Stimulated activated naive CD8-positive, alpha-beta T cell treated with anti-CD3 and anti-CD28 coated beads, Interleukin-15, Interleukin-2, amounts not matched to agents 100 ng/mL and 50 ng/mL, for 24 hours (primary cell): ENCODE measurements at regions not wholly inside any gene's neighbourhood (a gene's known extent, or its start where the extent isn't known, plus 50 kb on each side); places are given as distances from the start of the nearest gene placed in this dataset.

Experiments
- H3K27ac Mint-ChIP-seq: one replicate; pipeline ENCODE4 v1.8.0; 2021; ENCODE audit warnings: mild to moderate bottlenecking, mixed read lengths
- H3K27me3 Mint-ChIP-seq: one replicate; pipeline ENCODE4 v1.8.0; 2021; ENCODE audit warnings: mixed read lengths
- H3K36me3 Mint-ChIP-seq: one replicate; pipeline ENCODE4 v1.8.0; 2021; ENCODE audit warnings: low read depth, mixed read lengths
- H3K4me1 Mint-ChIP-seq: one replicate; pipeline ENCODE4 v1.8.0; 2021; ENCODE audit warnings: low read depth, mixed read lengths
- H3K4me3 Mint-ChIP-seq: one replicate; pipeline ENCODE4 v1.8.0; 2021; ENCODE audit warnings: mild to moderate bottlenecking, mixed read lengths
- H3K9me3 Mint-ChIP-seq: one replicate; pipeline ENCODE4 v1.8.0; 2021; ENCODE audit warnings: mixed read lengths

GRCh38 chr5:176173647-176174046, 64.6 kb upstream of the SIMC1 start:
- Mint-ChIP-seq H3K27ac (no peak overlapping the region), H3K27me3 (peaks cover 26% of the 10 kb centered on the region), H3K4me1 (no peaks in the 10 kb centered on the region), H3K4me3 (no peak overlapping the region), H3K36me3 (no peaks in the 10 kb centered on the region), H3K9me3 (peaks cover 4% of the 10 kb centered on the region)

GRCh38 chr5:176174345-176175025, 63.7 kb upstream of the SIMC1 start:
- Mint-ChIP-seq H3K27me3 (peaks cover 29% of the 10 kb centered on the region), H3K4me1 (no peaks in the 10 kb centered on the region), H3K4me3 (no peak overlapping the region), H3K36me3 (no peaks in the 10 kb centered on the region), H3K27ac (no peak overlapping the region), H3K9me3 (peaks cover 6% of the 10 kb centered on the region)

GRCh38 chr5:176175101-176175852, 62.9 kb upstream of the SIMC1 start:
- Mint-ChIP-seq H3K4me1 (no peaks in the 10 kb centered on the region), H3K36me3 (no peaks in the 10 kb centered on the region), H3K9me3 (peaks cover 6% of the 10 kb centered on the region), H3K27me3 (peaks cover 34% of the 10 kb centered on the region), H3K27ac (no peak overlapping the region), H3K4me3 (no peak overlapping the region)

GRCh38 chr5:176176231-176176630, 62.0 kb upstream of the SIMC1 start:
- H3K36me3 Mint-ChIP-seq, result no peaks in the 10 kb centered on the region
- H3K27me3 Mint-ChIP-seq, result peaks cover 40% of the 10 kb centered on the region
- H3K4me1 Mint-ChIP-seq, result no peaks in the 10 kb centered on the region
- H3K27ac Mint-ChIP-seq, result no peak overlapping the region
- H3K4me3 Mint-ChIP-seq, result no peak overlapping the region
- peaks cover 6% of the 10 kb centered on the region for H3K9me3 Mint-ChIP-seq

GRCh38 chr5:176178789-176179188, 59.4 kb upstream of the SIMC1 start:
- Mint-ChIP-seq H3K27ac (no peak overlapping the region), H3K9me3 (peaks cover 6% of the 10 kb centered on the region), H3K36me3 (no peaks in the 10 kb centered on the region), H3K27me3 (peaks cover 49% of the 10 kb centered on the region), H3K4me3 (no peak overlapping the region), H3K4me1 (no peaks in the 10 kb centered on the region)

- Mint-ChIP-seq H3K27ac (no peak overlapping the region), H3K27me3 (peaks cover 47% of the 10 kb centered on the region), H3K4me1 (no peaks in the 10 kb centered on the region), H3K9me3 (peaks cover 6% of the 10 kb centered on the region), H3K4me3 (no peak overlapping the region), H3K36me3 (no peaks in the 10 kb centered on the region)
These were observed 57.9 kb upstream of the SIMC1 start for GRCh38 chr5:176180339-176180738.

- Mint-ChIP-seq H3K9me3 (peaks cover 6% of the 10 kb centered on the region), H3K4me3 (no peak overlapping the region), H3K36me3 (no peaks in the 10 kb centered on the region), H3K27me3 (peaks cover 43% of the 10 kb centered on the region), H3K27ac (no peak overlapping the region), H3K4me1 (no peaks in the 10 kb centered on the region)
These were observed 57.4 kb upstream of the SIMC1 start for GRCh38 chr5:176180781-176181180.

- no peak overlapping the region for H3K27ac Mint-ChIP-seq
- H3K9me3 Mint-ChIP-seq, result peaks cover 6% of the 10 kb centered on the region
- H3K4me3 Mint-ChIP-seq, result no peak overlapping the region
- H3K4me1 Mint-ChIP-seq, result no peaks in the 10 kb centered on the region
- no peaks in the 10 kb centered on the region for H3K36me3 Mint-ChIP-seq
- peaks cover 38% of the 10 kb centered on the region for H3K27me3 Mint-ChIP-seq
These were observed 56.9 kb upstream of the SIMC1 start for GRCh38 chr5:176181271-176181855.

GRCh38 chr5:176183321-176184074, 54.7 kb upstream of the SIMC1 start:
- Mint-ChIP-seq H3K9me3 (peaks cover 4% of the 10 kb centered on the region), H3K4me1 (no peaks in the 10 kb centered on the region), H3K27me3 (peaks cover 27% of the 10 kb centered on the region), H3K27ac (no peak overlapping the region), H3K4me3 (no peak overlapping the region), H3K36me3 (no peaks in the 10 kb centered on the region)

GRCh38 chr5:176184608-176185132, 53.6 kb upstream of the SIMC1 start:
- no peaks in the 10 kb centered on the region for H3K9me3 Mint-ChIP-seq
- H3K36me3 Mint-ChIP-seq, result no peaks in the 10 kb centered on the region
- H3K27me3 Mint-ChIP-seq, result peaks cover 23% of the 10 kb centered on the region
- no peaks in the 10 kb centered on the region for H3K4me1 Mint-ChIP-seq
- no peak overlapping the region for H3K27ac Mint-ChIP-seq
- H3K4me3 Mint-ChIP-seq, result no peak overlapping the region

GRCh38 chr5:176185133-176185733, 53.0 kb upstream of the SIMC1 start:
- Mint-ChIP-seq H3K9me3 (no peaks in the 10 kb centered on the region), H3K27me3 (peaks cover 19% of the 10 kb centered on the region), H3K4me3 (no peak overlapping the region), H3K27ac (no peak overlapping the region), H3K4me1 (no peaks in the 10 kb centered on the region), H3K36me3 (no peaks in the 10 kb centered on the region)

GRCh38 chr5:176186107-176186506, 52.1 kb upstream of the SIMC1 start:
- Mint-ChIP-seq H3K4me1 (no peaks in the 10 kb centered on the region), H3K4me3 (no peak overlapping the region), H3K27me3 (peaks cover 13% of the 10 kb centered on the region), H3K9me3 (no peaks in the 10 kb centered on the region), H3K27ac (no peak overlapping the region), H3K36me3 (no peaks in the 10 kb centered on the region)

- Mint-ChIP-seq H3K27me3 (peaks cover 3% of the 10 kb centered on the region), H3K9me3 (no peaks in the 10 kb centered on the region), H3K4me3 (no peak overlapping the region), H3K36me3 (no peaks in the 10 kb centered on the region), H3K4me1 (no peaks in the 10 kb centered on the region), H3K27ac (no peak overlapping the region)
These were observed 50.8 kb upstream of the SIMC1 start for GRCh38 chr5:176187276-176188062.

- H3K27me3 Mint-ChIP-seq, result peaks cover 3% of the 10 kb centered on the region
- H3K27ac Mint-ChIP-seq, result no peak overlapping the region
- H3K4me1 Mint-ChIP-seq, result no peaks in the 10 kb centered on the region
- H3K36me3 Mint-ChIP-seq, result no peaks in the 10 kb centered on the region
- H3K9me3 Mint-ChIP-seq, result no peaks in the 10 kb centered on the region
- no peak overlapping the region for H3K4me3 Mint-ChIP-seq
These were observed 50.1 kb upstream of the SIMC1 start for GRCh38 chr5:176188085-176188484.
